Stomach smooth muscle (tissue), 2 donors: ENCODE measurements at regions not wholly inside any gene's neighbourhood (a gene's known extent, or its start where the extent isn't known, plus 50 kb on each side); places are given as distances from the start of the nearest gene placed in this dataset.

Experiments
- H3K27ac ChIP-seq: one replicate; pipeline ENCODE4 v1.7.0; 2013; ENCODE audit warnings: mild to moderate bottlenecking, low read length, inconsistent platforms
- H3K27me3 ChIP-seq, 2 donors: one replicate each; pipeline ENCODE4 v1.7.0; 2013; ENCODE audit warnings: low read length in 2 of 2; ENCODE audit not compliant: insufficient read depth in 2 of 2, control insufficient read depth in 1 of 2
- H3K36me3 ChIP-seq, 2 donors: one replicate each; pipeline ENCODE4 v1.7.0; 2013; ENCODE audit warnings: low read length in 2 of 2; ENCODE audit not compliant: control insufficient read depth in 2 of 2, insufficient read depth in 2 of 2
- H3K4me1 ChIP-seq: one replicate; pipeline ENCODE4 v1.7.0; 2013; ENCODE audit warnings: low read length; ENCODE audit not compliant: control insufficient read depth, insufficient read depth
- H3K4me3 ChIP-seq, 2 donors: one replicate each; pipeline ENCODE4 v1.7.0; 2013; ENCODE audit warnings: low read length in 2 of 2
- H3K9ac ChIP-seq, 2 donors: one replicate each; pipeline ENCODE4 v1.7.0; 2013; ENCODE audit warnings: low read length in 2 of 2, mild to moderate bottlenecking in 1 of 2
- H3K9me3 ChIP-seq, 2 donors: one replicate each; pipeline ENCODE4 v1.7.0; 2013; ENCODE audit warnings: low read length in 2 of 2; ENCODE audit not compliant: control insufficient read depth in 2 of 2
- donor health status: healthy.
- donor health status: Pancreatic carcinoma.

- H3K4me1 ChIP-seq = peaks cover 7% of the 10 kb centered on the region
- H3K4me3 ChIP-seq = no peak overlapping the region
- no peaks in the 10 kb centered on the region for H3K9me3 ChIP-seq
- H3K27me3 ChIP-seq = no peaks in the 10 kb centered on the region
- no peak overlapping the region for H3K9ac ChIP-seq
- no peak overlapping the region for H3K27ac ChIP-seq
- no peaks in the 10 kb centered on the region for H3K36me3 ChIP-seq
Observed at GRCh38 chr10:84078771-84079170, 60.5 kb upstream of the GHITM start.

- Histone ChIP-seq H3K9me3 (no peaks in the 10 kb centered on the region), H3K27ac (no peak overlapping the region), H3K9ac (no peak overlapping the region), H3K4me3 (no peak overlapping the region), H3K36me3 (no peaks in the 10 kb centered on the region), H3K27me3 (no peaks in the 10 kb centered on the region), H3K4me1 (no peaks in the 10 kb centered on the region)
Observed at GRCh38 chr10:84084342-84084741, 55.0 kb upstream of the GHITM start.

- no peak overlapping the region for H3K4me3 ChIP-seq
- H3K36me3 ChIP-seq = no peaks in the 10 kb centered on the region
- no peak overlapping the region for H3K27ac ChIP-seq
- H3K4me1 ChIP-seq = no peaks in the 10 kb centered on the region
- no peak overlapping the region for H3K9ac ChIP-seq
- H3K9me3 ChIP-seq = no peaks in the 10 kb centered on the region
- no peaks in the 10 kb centered on the region for H3K27me3 ChIP-seq
Observed at GRCh38 chr10:84087202-84087601, 52.1 kb upstream of the GHITM start.

GRCh38 chr10:84088626-84089025 is 50.7 kb upstream of the GHITM start:
- H3K4me3 ChIP-seq = no peak overlapping the region
- H3K4me1 ChIP-seq = no peaks in the 10 kb centered on the region
- H3K27ac ChIP-seq = no peak overlapping the region
- no peak overlapping the region for H3K9ac ChIP-seq
- no peaks in the 10 kb centered on the region for H3K27me3 ChIP-seq
- H3K36me3 ChIP-seq = no peaks in the 10 kb centered on the region
- H3K9me3 ChIP-seq = no peaks in the 10 kb centered on the region

GRCh38 chr10:84089162-84089561 is 50.1 kb upstream of the GHITM start:
- no peaks in the 10 kb centered on the region for H3K9me3 ChIP-seq
- no peak overlapping the region for H3K4me3 ChIP-seq
- no peaks in the 10 kb centered on the region for H3K4me1 ChIP-seq
- H3K36me3 ChIP-seq = no peaks in the 10 kb centered on the region
- no peak overlapping the region for H3K9ac ChIP-seq
- no peaks in the 10 kb centered on the region for H3K27me3 ChIP-seq
- no peak overlapping the region for H3K27ac ChIP-seq
